ENCODE measurements at regions not wholly inside any gene's neighbourhood (a gene's known extent, or its start where the extent isn't known, plus 50 kb on each side); places are given as distances from the start of the nearest gene placed in this dataset.

DNA sequence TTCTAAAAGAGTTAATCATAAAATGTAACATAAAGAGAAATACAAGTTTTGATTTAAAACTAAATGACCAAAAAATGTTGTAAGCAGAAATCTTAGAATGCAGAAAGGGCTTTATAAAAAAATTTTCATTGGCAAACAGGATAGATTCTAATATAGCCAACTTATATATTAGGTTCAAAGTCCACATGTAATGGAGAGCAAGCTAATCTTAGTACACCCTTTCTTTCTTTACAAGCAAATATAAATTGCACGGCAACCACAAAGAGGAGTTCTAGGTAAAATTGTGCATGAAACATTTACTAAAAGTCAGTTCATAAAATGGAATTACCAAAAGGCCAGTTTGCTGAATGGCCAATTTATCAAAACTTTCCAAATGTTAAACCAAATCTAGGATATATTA, 130.6 kb downstream of the NOL4 start:
- TF ChIP-seq, protein P1, sequence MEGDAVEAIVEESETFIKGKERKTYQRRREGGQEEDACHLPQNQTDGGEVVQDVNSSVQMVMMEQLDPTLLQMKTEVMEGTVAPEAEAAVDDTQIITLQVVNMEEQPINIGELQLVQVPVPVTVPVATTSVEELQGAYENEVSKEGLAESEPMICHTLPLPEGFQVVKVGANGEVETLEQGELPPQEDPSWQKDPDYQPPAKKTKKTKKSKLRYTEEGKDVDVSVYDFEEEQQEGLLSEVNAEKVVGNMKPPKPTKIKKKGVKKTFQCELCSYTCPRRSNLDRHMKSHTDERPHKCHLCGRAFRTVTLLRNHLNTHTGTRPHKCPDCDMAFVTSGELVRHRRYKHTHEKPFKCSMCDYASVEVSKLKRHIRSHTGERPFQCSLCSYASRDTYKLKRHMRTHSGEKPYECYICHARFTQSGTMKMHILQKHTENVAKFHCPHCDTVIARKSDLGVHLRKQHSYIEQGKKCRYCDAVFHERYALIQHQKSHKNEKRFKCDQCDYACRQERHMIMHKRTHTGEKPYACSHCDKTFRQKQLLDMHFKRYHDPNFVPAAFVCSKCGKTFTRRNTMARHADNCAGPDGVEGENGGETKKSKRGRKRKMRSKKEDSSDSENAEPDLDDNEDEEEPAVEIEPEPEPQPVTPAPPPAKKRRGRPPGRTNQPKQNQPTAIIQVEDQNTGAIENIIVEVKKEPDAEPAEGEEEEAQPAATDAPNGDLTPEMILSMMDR (conservative IDR thresholded peaks at IDR 0.05; ENCODE audit: low read depth, low read length): no peak
- TF ChIP-seq EZH2phosphoT487 (IDR thresholded peaks at IDR 0.05; ENCODE audit: borderline replicate concordance, low read length): no peak
